Kidney (tissue), 13 donors: ENCODE measurements at regions not wholly inside any gene's neighbourhood (a gene's known extent, or its start where the extent isn't known, plus 50 kb on each side); places are given as distances from the start of the nearest gene placed in this dataset.

Experiments used
- DNase-seq, 5 donors: peaks; one replicate each; pipeline ENCODE4 v3.0.0-alpha.2; 2013 to 2020
- FAIRE-seq: peaks from 2 replicates; lab custom pipeline; 2012; peaks lifted over from hg19 to GRCh38; lab: Jason Lieb, UNC
- H3K27ac ChIP-seq, 2 donors: one replicate each; pipeline ENCODE4 v1.7.0; 2013; ENCODE audit warnings: low read depth in 2 of 2, low read length in 2 of 2, inconsistent platforms in 1 of 2
- H3K27me3 ChIP-seq: one replicate; pipeline ENCODE4 v1.7.1; 2013; ENCODE audit warnings: low read length, inconsistent platforms; ENCODE audit not compliant: control insufficient read depth, insufficient read depth
- H3K36me3 ChIP-seq, 3 donors: one replicate each; pipeline versions ENCODE4 v1.7.0 to v1.7.1; 2013; ENCODE audit warnings: low read length in 3 of 3, control low read depth in 1 of 3, inconsistent platforms in 1 of 3; ENCODE audit not compliant: insufficient read depth in 3 of 3, control insufficient read depth in 2 of 3
- H3K4me1 ChIP-seq, 3 donors: one replicate each; pipeline versions ENCODE4 v1.7.0 to v1.7.1; 2013; ENCODE audit warnings: low read length in 3 of 3, inconsistent platforms in 1 of 3, low read depth in 1 of 3; ENCODE audit not compliant: control insufficient read depth in 2 of 3, insufficient read depth in 2 of 3
- H3K4me3 ChIP-seq, 3 donors: one replicate each; pipeline versions ENCODE4 v1.7.0 to v1.8.1; 2013; ENCODE audit warnings: low read length in 3 of 3, control low read depth in 1 of 3, inconsistent platforms in 1 of 3
- H3K9ac ChIP-seq, 3 donors: one replicate each; pipeline versions ENCODE4 v1.7.0 to v1.7.1; 2013; ENCODE audit warnings: low read length in 3 of 3, control low read depth in 1 of 3, inconsistent platforms in 1 of 3
- H3K9me3 ChIP-seq, 3 donors: one replicate each; pipeline versions ENCODE4 v1.7.0 to v1.7.1; 2013; ENCODE audit warnings: low read length in 3 of 3, control low read depth in 1 of 3, inconsistent platforms in 1 of 3; ENCODE audit not compliant: control insufficient read depth in 2 of 3, insufficient read depth in 1 of 3
- intact Hi-C: fragments of 100-400 bp; cut with DNase I; formaldehyde crosslinking; loops from one replicate; pipeline ENCODE4 v1.11.1; 2022
- TF ChIP-seq, protein P1 (sequence below): IDR thresholded peaks from 3 replicates; pipeline ENCODE4 v1.5.1; 2012; ENCODE audit warnings: mild to moderate bottlenecking, moderate library complexity, borderline replicate concordance; ENCODE audit not compliant: insufficient read depth; ENCODE audit errors: extremely low read depth
- donor health status: control.
- donor health status: control.
- donor health status: control.
- donor health status: control.
- donor health status: control.
- donor health status: DM: yes; HTN: yes; CAD: no.
- donor health status: Normal renal cell carcinoma (clear cell type).

DNA sequence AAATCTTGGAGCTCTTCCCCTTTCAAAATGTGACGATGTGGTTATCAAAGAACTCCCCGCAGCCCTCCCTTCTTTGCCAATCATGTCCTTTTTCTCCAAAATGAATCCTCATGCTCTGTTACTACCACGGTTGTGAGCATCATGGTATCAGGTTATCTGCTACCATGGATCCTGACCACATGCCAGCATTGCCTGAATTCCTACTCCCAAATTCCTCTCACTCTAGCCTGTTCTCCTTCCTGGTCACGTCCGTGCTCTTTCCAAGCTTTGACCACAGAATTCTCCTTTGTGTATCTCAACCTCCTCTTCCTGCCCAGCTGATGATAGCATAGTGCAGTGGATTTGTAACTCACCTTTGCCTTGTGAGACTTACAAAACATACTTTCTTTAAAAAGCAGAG, 59.5 kb upstream of the FBXL7 start:
- no peak overlapping the region for H3K27ac ChIP-seq
- intact Hi-C loops: no loop called here
- FAIRE-seq (no peak), DNase-seq (no peak)
- TF ChIP-seq, protein P1, sequence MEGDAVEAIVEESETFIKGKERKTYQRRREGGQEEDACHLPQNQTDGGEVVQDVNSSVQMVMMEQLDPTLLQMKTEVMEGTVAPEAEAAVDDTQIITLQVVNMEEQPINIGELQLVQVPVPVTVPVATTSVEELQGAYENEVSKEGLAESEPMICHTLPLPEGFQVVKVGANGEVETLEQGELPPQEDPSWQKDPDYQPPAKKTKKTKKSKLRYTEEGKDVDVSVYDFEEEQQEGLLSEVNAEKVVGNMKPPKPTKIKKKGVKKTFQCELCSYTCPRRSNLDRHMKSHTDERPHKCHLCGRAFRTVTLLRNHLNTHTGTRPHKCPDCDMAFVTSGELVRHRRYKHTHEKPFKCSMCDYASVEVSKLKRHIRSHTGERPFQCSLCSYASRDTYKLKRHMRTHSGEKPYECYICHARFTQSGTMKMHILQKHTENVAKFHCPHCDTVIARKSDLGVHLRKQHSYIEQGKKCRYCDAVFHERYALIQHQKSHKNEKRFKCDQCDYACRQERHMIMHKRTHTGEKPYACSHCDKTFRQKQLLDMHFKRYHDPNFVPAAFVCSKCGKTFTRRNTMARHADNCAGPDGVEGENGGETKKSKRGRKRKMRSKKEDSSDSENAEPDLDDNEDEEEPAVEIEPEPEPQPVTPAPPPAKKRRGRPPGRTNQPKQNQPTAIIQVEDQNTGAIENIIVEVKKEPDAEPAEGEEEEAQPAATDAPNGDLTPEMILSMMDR: no peak
- no peak overlapping the region for H3K9ac ChIP-seq
- no peaks in the 10 kb centered on the region for H3K36me3 ChIP-seq
- no peak overlapping the region for H3K4me3 ChIP-seq
- no peaks in the 10 kb centered on the region for H3K9me3 ChIP-seq
- H3K4me1 ChIP-seq: no peaks in the 10 kb centered on the region
- no peaks in the 10 kb centered on the region for H3K27me3 ChIP-seq

DNA sequence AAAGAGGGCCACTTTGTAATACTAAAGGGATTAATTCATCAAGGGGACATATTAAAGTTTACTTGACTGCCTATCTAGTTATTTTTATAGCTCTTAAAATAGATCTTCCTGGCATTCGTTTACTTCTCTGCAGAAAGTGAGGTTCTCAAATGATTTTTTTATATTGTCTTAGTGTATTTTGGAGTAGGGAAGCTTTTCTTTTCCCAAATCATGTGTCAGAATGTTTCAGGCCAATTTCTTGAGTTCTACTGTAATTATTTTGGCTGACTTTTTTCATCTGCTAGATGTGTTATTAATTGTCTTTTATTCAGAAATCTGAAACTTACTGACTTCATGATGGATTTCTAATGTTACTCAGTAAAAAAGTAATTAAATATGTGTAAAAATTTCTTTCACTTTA, 60.2 kb upstream of the FBXL7 start:
- intact Hi-C loops: no loop called here
- H3K9ac ChIP-seq: no peak overlapping the region
- no peaks in the 10 kb centered on the region for H3K9me3 ChIP-seq
- FAIRE-seq (no peak), DNase-seq (no peak)
- no peak overlapping the region for H3K4me3 ChIP-seq
- TF ChIP-seq, protein P1: no peak
- H3K36me3 ChIP-seq: no peaks in the 10 kb centered on the region
- H3K27ac ChIP-seq: no peak overlapping the region
- H3K27me3 ChIP-seq: no peaks in the 10 kb centered on the region
- no peaks in the 10 kb centered on the region for H3K4me1 ChIP-seq

DNA sequence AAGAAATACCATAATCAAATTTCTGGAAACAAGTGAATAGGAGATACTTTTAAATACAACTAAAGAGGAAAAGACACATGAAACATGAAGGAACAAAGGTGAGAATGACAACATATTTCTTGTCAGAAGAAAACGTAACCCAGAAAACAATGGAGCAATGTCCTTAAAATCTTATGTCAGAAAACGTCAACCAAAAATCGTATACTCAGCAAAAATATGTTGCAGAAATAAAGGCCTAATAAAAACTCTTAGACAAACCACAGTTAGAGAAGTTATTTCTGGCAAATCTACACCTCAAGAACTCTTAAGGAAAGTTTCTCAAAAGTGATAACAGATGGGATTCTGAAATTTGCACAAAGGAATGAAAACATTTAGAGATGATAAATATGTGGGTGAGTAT, 66.3 kb upstream of the FBXL7 start:
- no peaks in the 10 kb centered on the region for H3K36me3 ChIP-seq
- no peak overlapping the region for H3K4me3 ChIP-seq
- no peaks in the 10 kb centered on the region for H3K4me1 ChIP-seq
- H3K27ac ChIP-seq: no peak overlapping the region
- H3K9ac ChIP-seq: no peak overlapping the region
- no peaks in the 10 kb centered on the region for H3K27me3 ChIP-seq
- DNase-seq (no peak), FAIRE-seq (no peak)
- intact Hi-C loops: no loop called here
- TF ChIP-seq, protein P1: no peak
- H3K9me3 ChIP-seq: no peaks in the 10 kb centered on the region

DNA sequence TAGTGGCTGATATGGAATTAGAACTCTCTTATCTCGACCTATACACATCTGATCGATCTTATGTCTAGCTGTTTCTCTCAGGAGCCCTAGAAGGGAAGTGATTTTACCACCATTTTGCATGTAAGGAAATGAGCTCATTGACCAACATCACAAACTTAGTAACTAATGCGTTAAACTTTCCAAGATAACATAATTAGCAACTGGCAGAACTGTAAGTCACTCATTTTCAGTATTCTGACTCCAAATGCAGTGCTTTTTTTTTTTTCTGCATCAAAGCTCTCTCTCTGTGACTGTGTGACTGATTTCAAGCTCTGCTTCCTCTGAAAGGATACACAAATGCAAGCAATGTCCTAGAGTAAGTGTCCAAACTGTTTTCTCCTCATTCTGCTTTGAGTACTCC, 68.1 kb upstream of the FBXL7 start:
- no peak overlapping the region for H3K27ac ChIP-seq
- H3K9me3 ChIP-seq: no peaks in the 10 kb centered on the region
- H3K4me1 ChIP-seq: no peaks in the 10 kb centered on the region
- no peak overlapping the region for H3K9ac ChIP-seq
- H3K36me3 ChIP-seq: no peaks in the 10 kb centered on the region
- no peak overlapping the region for H3K4me3 ChIP-seq
- FAIRE-seq (no peak), DNase-seq (no peak)
- TF ChIP-seq, protein P1: no peak
- intact Hi-C loops: no loop called here
- H3K27me3 ChIP-seq: no peaks in the 10 kb centered on the region
